GM12891 (cell line): ENCODE measurements at regions not wholly inside any gene's neighbourhood (a gene's known extent, or its start where the extent isn't known, plus 50 kb on each side); places are given as distances from the start of the nearest gene placed in this dataset.
"Not testable (repeated sequence)": the region's sequence is repeated elsewhere in the genome, so short reads cannot be mapped to it uniquely, and the experiment has no call there.

ENCODE experiments used
- DNase-seq: peaks from one replicate; pipeline ENCODE4 v3.0.0; 2011; ENCODE audit warnings: low spot score; ENCODE audit not compliant: insufficient read length
- FAIRE-seq: peaks from 2 replicates; lab custom pipeline; 2011; peaks lifted over from hg19 to GRCh38; lab: Jason Lieb, UNC
- PAX5 ChIP-seq: IDR thresholded peaks from 2 replicates; pipeline ENCODE4 v1.6.1; 2011; ENCODE audit warnings: low read length, moderate library complexity, mild to moderate bottlenecking; ENCODE audit not compliant: insufficient read depth, severe bottlenecking
- POLR2A ChIP-seq: IDR thresholded peaks from 2 replicates; pipeline ENCODE4 v1.6.1; 2011; ENCODE audit warnings: low read depth, low read length, control low read depth
- POLR2AphosphoS5 ChIP-seq: IDR thresholded peaks from 2 replicates; pipeline ENCODE4 v1.6.1; 2011; ENCODE audit warnings: low read depth, low read length, control low read depth
- POU2F2 ChIP-seq: IDR thresholded peaks from 2 replicates; pipeline ENCODE4 v1.6.1; 2011; ENCODE audit warnings: low read depth, mild to moderate bottlenecking, control low read depth, low read length, moderate library complexity
- SPI1 ChIP-seq: IDR thresholded peaks from 2 replicates; pipeline ENCODE4 v1.6.1; 2011; ENCODE audit warnings: low read depth, low read length, control low read depth
- TAF1 ChIP-seq: IDR thresholded peaks from 2 replicates; pipeline ENCODE4 v1.6.1; 2011; ENCODE audit warnings: low read depth, low read length, control low read depth

- peak; percentile 55 for FAIRE-seq
- TF ChIP-seq POLR2AphosphoS5 (no peak), POU2F2 (no peak), POLR2A (no peak), TAF1 (no peak), PAX5 (no peak), SPI1 (no peak)
- DNase-seq = no peak
Observed at GRCh38 chr9:124124729-124125650, 113.4 kb downstream of the LHX2 start.

- DNase-seq (no peak), FAIRE-seq (no peak)
- TF ChIP-seq SPI1 = no peak
- no peak for TF ChIP-seq POU2F2
- TF ChIP-seq POLR2A = no peak
- TF ChIP-seq PAX5 = no peak
- no peak for TF ChIP-seq POLR2AphosphoS5
- TF ChIP-seq TAF1 = no peak
Observed at GRCh38 chr9:124125651-124125977, 114.0 kb downstream of the LHX2 start.

- FAIRE-seq (peak; percentile 87), DNase-seq (peak; percentile 82)
- TF ChIP-seq TAF1 (no peak), POLR2AphosphoS5 (no peak), PAX5 (no peak), POLR2A (no peak), POU2F2 (no peak), SPI1 (no peak)
Observed at GRCh38 chr9:124126648-124127646, 115.4 kb downstream of the LHX2 start.

GRCh38 chr9:124128568-124129166, 117.1 kb downstream of the LHX2 start:
- DNase-seq (no peak), FAIRE-seq (no peak)
- TF ChIP-seq POLR2A (no peak), TAF1 (no peak), PAX5 (no peak), POLR2AphosphoS5 (no peak), SPI1 (no peak), POU2F2 (no peak)

- no peak for TF ChIP-seq POLR2AphosphoS5
- no peak for FAIRE-seq
- DNase-seq = no peak
Observed at GRCh38 chr9:124130277-124131075, 118.9 kb downstream of the LHX2 start.

- FAIRE-seq, DNase-seq: not testable (repeated sequence)
Observed at GRCh38 chr9:124131518-124131917, 120.0 kb downstream of the LHX2 start.

- DNase-seq (no peak), FAIRE-seq (no peak)
- TF ChIP-seq POLR2AphosphoS5 (no peak), POLR2A (no peak), PAX5 (no peak), POU2F2 (no peak), SPI1 (no peak), TAF1 (no peak)
Observed at GRCh38 chr9:124132671-124133147, 121.1 kb downstream of the LHX2 start.

GRCh38 chr9:124133727-124134126, 122.2 kb downstream of the LHX2 start:
- TF ChIP-seq POLR2AphosphoS5 (no peak), PAX5 (no peak)
- DNase-seq = no peak
- FAIRE-seq = no peak

GRCh38 chr9:124134526-124134925, 123.0 kb downstream of the LHX2 start:
- TF ChIP-seq SPI1 = no peak
- TF ChIP-seq POU2F2 = no peak
- TF ChIP-seq TAF1 = no peak
- FAIRE-seq = no peak
- no peak for DNase-seq
